D721Med (cell line): ENCODE measurements at regions not wholly inside any gene's neighbourhood (a gene's known extent, or its start where the extent isn't known, plus 50 kb on each side); places are given as distances from the start of the nearest gene placed in this dataset.

Source experiments
- DNase-seq: peaks from one replicate; pipeline ENCODE4 v3.0.0; 2011; ENCODE audit warnings: low spot score; ENCODE audit not compliant: insufficient read length
- FAIRE-seq: peaks from 2 replicates; lab custom pipeline; 2011; peaks lifted over from hg19 to GRCh38; lab: Jason Lieb, UNC
- CTCF ChIP-seq: IDR thresholded peaks from 2 replicates; pipeline ENCODE4 v1.5.1; 2012; ENCODE audit warnings: mild to moderate bottlenecking, control low read depth; ENCODE audit not compliant: insufficient read depth; ENCODE audit errors: missing control alignments

- no peak for FAIRE-seq
- TF ChIP-seq CTCF = no peak
- no peak for DNase-seq
Observed at GRCh38 chr2:33788044-33788443, 188.9 kb upstream of the FAM98A start.

DNA sequence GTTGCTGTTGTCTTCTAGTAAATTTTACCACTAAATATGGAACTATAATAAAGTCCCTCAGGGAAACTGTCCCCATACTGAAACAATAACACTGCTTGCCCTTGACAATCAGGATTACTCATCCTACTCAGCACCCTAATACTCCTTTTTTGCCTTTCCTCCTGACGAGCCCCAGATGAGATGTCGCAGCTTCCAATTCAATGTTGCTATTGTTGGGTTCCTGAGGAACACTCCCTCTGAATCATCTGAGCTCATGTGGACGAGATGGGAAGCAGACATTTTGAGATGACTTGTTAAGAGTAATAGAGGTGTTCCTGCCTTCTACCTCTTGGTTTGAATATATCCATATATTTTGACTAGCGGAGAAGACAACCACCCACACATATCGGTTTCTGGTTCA is 187.8 kb upstream of the FAM98A start:
- TF ChIP-seq CTCF = no peak
- no peak for FAIRE-seq
- no peak for DNase-seq

DNA sequence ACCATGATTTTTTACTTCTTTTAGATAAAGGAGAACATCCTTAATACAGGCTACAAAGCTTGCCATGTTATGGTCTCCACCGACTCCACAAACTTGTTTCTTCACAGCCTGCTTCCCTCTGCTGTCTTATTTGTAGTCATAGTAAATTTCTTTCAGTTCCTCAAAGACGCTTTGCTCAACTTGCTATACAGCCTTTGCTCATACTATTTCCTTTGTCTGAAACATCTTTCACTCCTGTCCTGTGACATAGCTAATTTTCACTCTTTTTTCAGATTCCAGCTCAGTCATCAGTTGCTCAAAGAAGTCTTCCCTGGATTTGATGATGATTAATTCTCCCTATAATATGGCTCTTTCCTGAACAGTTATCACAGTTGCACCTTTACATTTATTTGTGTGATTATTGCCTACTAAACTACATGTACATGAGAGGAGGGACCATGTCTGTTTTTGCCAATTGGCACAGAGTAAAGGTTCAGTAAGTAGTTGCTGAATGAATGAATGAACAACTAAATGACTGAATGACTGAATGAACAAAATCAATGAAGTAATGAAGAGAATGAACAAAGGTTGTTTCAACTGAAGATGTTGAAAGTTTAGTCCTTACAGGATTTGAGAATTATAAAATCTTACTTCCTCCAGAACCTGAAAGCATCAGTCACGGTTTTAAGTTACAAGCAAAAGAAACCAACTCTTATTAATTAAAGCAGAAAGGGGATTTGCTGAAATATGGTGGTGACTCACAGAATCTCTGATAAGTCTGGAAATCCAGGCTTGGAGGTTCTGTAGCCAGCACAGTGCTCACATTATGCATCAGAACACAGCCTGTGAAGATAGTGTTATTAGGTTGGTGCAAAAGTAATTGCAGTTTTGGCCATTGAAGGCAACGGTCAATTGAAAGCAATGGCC is 186.4 kb upstream of the FAM98A start:
- TF ChIP-seq CTCF = no peak
- DNase-seq (no peak), FAIRE-seq (no peak)

DNA sequence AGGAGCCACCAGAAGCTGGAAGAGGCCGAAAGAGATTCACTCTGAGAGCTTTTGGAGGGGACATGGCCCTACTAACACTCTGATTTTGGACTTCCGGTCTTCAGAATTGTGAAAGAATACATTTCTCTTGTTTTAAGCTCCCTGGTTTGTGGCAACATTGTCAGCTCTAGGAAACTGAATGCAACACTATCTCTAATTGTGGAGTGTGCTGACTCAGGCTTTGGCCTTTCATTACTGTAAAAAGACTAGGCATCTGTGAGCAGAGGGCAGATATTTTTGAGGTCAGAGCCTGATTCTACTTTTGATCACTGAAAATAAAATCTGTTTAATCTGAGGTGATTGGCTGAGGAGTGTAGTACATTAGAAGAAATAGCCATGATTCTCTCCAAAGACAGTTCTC is 185.4 kb upstream of the FAM98A start:
- no peak for FAIRE-seq
- TF ChIP-seq CTCF = no peak

DNA sequence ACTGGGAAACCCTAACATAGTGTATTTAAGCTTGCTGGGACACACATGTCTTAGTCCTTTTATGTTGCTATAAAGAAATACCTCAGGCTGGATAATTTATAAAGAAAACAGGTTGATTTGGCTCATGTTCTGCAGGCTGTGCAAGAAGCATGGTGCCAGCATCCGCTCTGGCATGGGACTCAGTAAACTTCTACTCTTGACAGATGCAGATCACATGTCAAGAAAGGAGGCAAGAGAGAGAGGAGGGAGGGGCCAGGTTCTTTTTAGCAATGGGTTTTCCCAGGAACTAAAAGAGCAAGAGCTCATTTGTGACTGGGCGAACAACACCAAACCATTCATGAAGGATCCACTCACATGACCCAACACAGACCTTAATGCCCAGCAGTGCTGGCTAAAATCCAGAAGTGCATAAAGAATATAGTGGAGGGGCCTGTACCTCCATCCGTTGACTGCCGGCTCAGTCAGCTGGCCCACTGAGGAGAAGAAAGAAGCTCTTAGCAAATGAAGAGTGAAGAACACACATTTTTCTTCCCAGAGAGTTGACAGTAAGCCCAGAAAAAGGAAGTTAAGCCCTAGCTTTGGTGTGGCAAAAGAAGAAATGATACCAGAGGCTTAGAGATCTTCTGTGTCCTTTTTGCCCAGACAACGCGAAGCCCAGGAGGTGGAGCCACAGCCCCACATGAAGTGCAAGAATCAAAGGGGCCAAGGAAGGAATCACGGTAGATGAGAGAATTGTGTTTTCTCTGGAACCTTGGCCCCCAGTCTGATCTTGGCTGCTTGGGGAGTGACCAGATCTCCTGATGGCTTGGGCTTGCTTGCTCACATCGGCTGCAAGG is 183.5 kb upstream of the FAM98A start:
- no peak for FAIRE-seq
- no peak for DNase-seq
- TF ChIP-seq CTCF = peak; percentile 24

More for the DNA sequence above, 185.4 kb upstream of the FAM98A start:
- DNase-seq = no peak

DNA sequence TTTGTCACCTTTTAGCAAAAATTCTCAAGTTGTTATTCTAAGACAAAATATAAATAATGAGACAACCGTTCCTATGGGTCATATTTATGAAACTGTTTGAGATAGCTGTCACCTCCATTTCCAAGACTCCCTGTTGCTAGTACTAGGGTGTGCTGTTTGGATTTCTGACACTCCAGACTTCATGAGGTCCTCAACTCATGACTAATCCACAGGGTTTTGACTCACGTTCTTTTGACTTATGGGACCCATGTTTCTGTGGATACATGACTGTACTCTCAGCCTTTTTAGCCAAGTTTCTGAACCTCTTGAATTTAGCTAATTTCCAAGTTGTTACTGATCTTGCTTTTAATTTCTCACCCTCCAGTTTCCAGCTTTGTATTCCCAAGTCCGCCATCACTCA is 178.7 kb upstream of the FAM98A start:
- DNase-seq (no peak), FAIRE-seq (no peak)
- TF ChIP-seq CTCF = no peak
